ENCODE measurements at regions not wholly inside any gene's neighbourhood (a gene's known extent, or its start where the extent isn't known, plus 50 kb on each side); places are given as distances from the start of the nearest gene placed in this dataset.
A peak's percentile ranks its signal among the peaks of the same experiment; 100 is the strongest.
"Not testable (repeated sequence)": the region's sequence is repeated elsewhere in the genome, so short reads cannot be mapped to it uniquely, and the experiment has no call there.

DNA sequence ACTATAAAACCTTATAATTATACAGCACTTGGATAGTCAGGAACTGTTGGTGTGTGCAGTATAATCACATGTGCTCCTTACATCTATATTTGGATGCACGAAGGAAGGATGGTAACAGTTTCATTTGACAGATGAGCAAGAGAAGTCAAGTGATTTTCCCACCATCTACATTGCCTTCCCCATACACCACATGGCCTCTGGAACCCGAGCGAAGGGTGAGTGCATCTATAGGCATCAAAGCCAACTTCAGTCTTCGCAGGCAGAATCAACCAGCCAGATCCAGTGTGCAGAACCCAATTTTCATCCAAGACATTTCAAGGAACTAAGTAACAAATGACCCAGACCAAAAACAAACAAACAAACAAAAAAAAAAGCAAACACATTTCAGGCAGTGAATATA is 85.1 kb upstream of the BLID start:
- TF ChIP-seq, protein P1, sequence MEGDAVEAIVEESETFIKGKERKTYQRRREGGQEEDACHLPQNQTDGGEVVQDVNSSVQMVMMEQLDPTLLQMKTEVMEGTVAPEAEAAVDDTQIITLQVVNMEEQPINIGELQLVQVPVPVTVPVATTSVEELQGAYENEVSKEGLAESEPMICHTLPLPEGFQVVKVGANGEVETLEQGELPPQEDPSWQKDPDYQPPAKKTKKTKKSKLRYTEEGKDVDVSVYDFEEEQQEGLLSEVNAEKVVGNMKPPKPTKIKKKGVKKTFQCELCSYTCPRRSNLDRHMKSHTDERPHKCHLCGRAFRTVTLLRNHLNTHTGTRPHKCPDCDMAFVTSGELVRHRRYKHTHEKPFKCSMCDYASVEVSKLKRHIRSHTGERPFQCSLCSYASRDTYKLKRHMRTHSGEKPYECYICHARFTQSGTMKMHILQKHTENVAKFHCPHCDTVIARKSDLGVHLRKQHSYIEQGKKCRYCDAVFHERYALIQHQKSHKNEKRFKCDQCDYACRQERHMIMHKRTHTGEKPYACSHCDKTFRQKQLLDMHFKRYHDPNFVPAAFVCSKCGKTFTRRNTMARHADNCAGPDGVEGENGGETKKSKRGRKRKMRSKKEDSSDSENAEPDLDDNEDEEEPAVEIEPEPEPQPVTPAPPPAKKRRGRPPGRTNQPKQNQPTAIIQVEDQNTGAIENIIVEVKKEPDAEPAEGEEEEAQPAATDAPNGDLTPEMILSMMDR (IDR thresholded peaks at IDR 0.05) = no peak
- DNase-seq (ENCODE audit: low spot score) = no peak
- H3K4me3 ChIP-seq = peak overlapping the region; percentile 53
- peak overlapping the region; percentile 66 to 75 for H3K27ac ChIP-seq

- TF ChIP-seq, protein P1 (IDR thresholded peaks at IDR 0.05) = no peak
- DNase-seq (ENCODE audit: low spot score) = no peak
Observed at GRCh38 chr11:122199661-122200060, 83.6 kb upstream of the BLID start.

DNA sequence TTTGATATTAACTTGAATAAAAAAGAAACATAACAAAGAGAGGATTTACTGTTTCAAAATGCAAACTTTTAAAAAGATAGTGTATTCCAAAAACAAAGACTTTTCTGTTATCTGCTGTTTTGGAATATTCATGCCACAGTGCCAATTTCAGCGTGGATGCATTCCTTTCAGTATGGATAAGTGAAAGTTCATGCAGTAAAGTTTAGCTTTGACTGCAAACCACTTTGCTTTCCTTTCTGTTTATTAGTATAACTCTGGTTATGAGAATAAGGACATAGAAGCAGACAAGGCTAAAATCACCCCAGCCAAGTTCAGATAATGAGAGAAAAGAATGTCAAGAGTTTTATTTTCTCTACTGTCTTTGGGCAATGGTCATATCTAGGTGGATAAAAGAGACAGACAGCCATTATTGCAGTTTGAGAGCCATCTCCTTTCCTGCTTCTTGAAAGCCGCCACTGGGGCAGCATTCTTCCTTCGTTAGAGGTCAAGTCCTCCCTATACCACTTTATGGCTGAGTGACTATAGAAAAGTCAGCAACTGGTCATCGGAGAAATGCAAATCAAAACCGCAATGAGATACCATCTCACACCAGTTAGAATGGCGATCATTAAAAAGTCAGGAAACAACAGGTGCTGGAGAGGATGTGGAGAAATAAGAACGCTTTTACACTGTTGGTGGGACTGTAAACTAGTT is 82.4 kb upstream of the BLID start:
- H3K4me3 ChIP-seq = no peak overlapping the region
- TF ChIP-seq, protein P1 (IDR thresholded peaks at IDR 0.05) = no peak
- peak overlapping the region; percentile 58 to 79 for H3K27ac ChIP-seq
- no peak for DNase-seq (ENCODE audit: low spot score)

More at GRCh38 chr11:122199661-122200060, 83.6 kb upstream of the BLID start:
- peak overlapping the region; percentile 11 to 46 for H3K27ac ChIP-seq
- H3K4me3 ChIP-seq = no peak overlapping the region

DNA sequence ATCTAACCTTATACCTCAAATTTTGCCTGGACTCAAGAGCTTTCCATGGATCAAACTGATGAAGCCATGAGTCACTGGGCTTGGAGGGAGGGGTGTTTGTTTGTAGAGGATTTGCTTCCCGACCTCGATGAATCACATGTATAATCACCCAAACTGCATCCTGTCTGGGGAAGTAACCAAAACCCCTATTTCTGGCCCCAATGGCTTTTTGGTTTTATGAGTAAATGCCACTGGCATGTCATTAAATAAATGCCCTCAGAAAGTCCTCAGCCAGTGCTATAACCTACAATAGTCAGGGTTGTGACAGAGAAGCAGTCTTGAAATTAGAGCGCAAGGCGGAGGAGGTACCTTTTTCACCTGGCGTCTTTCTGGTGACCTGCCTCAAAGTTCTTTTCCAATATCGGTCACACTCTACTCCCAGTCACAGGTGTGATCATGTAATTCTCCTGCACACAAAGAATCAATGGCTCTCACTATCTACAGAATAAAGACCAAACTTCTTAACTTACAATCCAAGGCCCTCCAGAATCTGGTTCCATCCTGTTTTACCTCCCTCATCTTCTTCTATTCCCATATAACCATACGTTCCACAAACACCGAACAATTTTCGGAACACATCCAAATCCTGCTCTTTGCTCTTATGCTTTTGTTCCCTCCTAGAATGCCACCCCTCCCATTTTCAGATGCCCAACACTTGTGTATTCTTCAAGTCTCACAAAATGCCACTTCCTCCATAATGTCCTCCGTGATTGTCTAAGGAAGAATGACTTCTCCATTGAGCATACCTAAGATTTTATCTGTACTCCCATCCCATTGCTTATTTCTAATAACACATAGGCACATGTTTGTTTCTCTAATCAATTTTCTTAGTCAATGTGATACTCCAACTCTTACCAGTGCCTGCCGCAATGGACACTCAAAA is 81.3 kb upstream of the BLID start:
- TF ChIP-seq, protein P1 (IDR thresholded peaks at IDR 0.05) = no peak
- H3K27ac ChIP-seq = peak overlapping the region; percentile 58 to 79
- DNase-seq (ENCODE audit: low spot score) = peak; percentile 86
- H3K4me3 ChIP-seq = no peak overlapping the region

DNA sequence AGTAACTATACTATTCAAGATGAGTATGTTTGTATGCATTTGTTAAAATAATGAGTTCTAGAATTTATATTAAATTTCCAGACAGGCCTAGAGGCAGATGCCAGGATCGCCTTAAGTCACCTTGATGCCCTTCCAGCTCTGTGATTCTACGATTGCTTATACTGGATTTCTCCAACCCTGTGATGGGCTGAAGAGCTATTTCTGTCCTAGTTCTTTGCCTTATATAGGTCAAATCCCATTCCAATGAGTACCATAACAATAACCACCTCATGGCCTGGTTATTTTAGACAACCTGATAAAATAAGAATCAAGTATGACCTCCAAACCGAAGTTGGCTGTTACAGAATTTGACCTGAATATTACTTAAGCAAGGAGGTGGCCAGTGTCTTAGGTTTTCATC is 79.8 kb upstream of the BLID start:
- no peak for DNase-seq (ENCODE audit: low spot score)
- TF ChIP-seq, protein P1 (IDR thresholded peaks at IDR 0.05) = no peak
- peak overlapping the region in 1 of 2 donors; percentile 44 for H3K27ac ChIP-seq

GRCh38 chr11:122193881-122194480 is 78.0 kb upstream of the BLID start:
- not testable (repeated sequence) for H3K4me3 ChIP-seq; DNase-seq (ENCODE audit: low spot score)
- H3K27ac ChIP-seq = peak overlapping the region; percentile 51 to 77

More for the DNA sequence above, 79.8 kb upstream of the BLID start:
- no peak overlapping the region for H3K4me3 ChIP-seq

- H3K4me3 ChIP-seq = no peak overlapping the region
- no peak for DNase-seq (ENCODE audit: low spot score)
- TF ChIP-seq, protein P1 (IDR thresholded peaks at IDR 0.05) = no peak
- peak overlapping the region; percentile 51 to 77 for H3K27ac ChIP-seq
Observed at GRCh38 chr11:122193457-122193856, 77.4 kb upstream of the BLID start.
